Osteocyte (in vitro differentiated cells): ENCODE measurements at regions not wholly inside any gene's neighbourhood (a gene's known extent, or its start where the extent isn't known, plus 50 kb on each side); places are given as distances from the start of the nearest gene placed in this dataset.

Experiments
- DNase-seq: peaks from one replicate; pipeline ENCODE4 v3.0.0; 2021; ENCODE audit warnings: mixed read lengths; ENCODE audit not compliant: unreplicated experiment; ENCODE audit errors: extremely low spot score
- H3K27ac Mint-ChIP-seq: one replicate; pipeline ENCODE4 v1.8.0; 2021; ENCODE audit warnings: mild to moderate bottlenecking, mixed read lengths; ENCODE audit not compliant: unreplicated experiment
- H3K27me3 Mint-ChIP-seq: one replicate; pipeline ENCODE4 v1.8.0; 2021; ENCODE audit warnings: mixed read lengths; ENCODE audit not compliant: unreplicated experiment
- H3K36me3 Mint-ChIP-seq: one replicate; pipeline ENCODE4 v1.8.0; 2021; ENCODE audit warnings: mixed read lengths; ENCODE audit not compliant: unreplicated experiment
- H3K4me1 Mint-ChIP-seq: one replicate; pipeline ENCODE4 v1.8.0; 2021; ENCODE audit warnings: mixed read lengths; ENCODE audit not compliant: unreplicated experiment
- H3K4me3 Mint-ChIP-seq: one replicate; pipeline ENCODE4 v1.8.0; 2021; ENCODE audit warnings: mild to moderate bottlenecking, moderate library complexity, mixed read lengths; ENCODE audit not compliant: unreplicated experiment
- H3K9me3 Mint-ChIP-seq: one replicate; pipeline ENCODE4 v1.8.0; 2021; ENCODE audit warnings: mixed read lengths; ENCODE audit not compliant: unreplicated experiment
- TF ChIP-seq, protein P1 (sequence below): fragments of 200-600 bp; sonication (generic); IDR thresholded peaks from 2 replicates; pipeline ENCODE4 v1.5.0; 2021; ENCODE audit warnings: antibody characterized with exemption, mild to moderate bottlenecking, moderate library complexity

DNA sequence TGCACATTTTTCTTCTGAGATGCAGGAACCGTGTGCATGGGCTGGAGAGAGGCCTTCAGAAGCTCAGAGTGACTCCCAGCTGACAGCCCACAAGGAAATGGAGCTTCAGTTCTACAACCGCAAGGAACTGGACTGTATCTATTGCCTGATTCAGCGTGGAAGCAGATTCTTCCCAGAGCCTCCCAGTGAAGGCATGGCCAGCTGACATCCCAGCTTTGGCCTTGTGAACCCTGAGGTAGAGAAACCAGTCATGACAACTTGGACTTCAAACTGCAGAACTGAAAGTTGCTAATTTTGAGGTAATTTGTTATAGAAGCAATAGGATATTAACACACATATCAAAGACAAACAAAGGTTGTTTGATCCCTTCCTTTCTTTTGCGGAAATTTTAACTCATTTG, 94.3 kb upstream of the NOX3 start:
- TF ChIP-seq, protein P1, sequence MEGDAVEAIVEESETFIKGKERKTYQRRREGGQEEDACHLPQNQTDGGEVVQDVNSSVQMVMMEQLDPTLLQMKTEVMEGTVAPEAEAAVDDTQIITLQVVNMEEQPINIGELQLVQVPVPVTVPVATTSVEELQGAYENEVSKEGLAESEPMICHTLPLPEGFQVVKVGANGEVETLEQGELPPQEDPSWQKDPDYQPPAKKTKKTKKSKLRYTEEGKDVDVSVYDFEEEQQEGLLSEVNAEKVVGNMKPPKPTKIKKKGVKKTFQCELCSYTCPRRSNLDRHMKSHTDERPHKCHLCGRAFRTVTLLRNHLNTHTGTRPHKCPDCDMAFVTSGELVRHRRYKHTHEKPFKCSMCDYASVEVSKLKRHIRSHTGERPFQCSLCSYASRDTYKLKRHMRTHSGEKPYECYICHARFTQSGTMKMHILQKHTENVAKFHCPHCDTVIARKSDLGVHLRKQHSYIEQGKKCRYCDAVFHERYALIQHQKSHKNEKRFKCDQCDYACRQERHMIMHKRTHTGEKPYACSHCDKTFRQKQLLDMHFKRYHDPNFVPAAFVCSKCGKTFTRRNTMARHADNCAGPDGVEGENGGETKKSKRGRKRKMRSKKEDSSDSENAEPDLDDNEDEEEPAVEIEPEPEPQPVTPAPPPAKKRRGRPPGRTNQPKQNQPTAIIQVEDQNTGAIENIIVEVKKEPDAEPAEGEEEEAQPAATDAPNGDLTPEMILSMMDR = no peak
- Mint-ChIP-seq H3K36me3 (no peaks in the 10 kb centered on the region), H3K4me1 (no peaks in the 10 kb centered on the region), H3K27me3 (peaks cover 29% of the 10 kb centered on the region), H3K27ac (no peak overlapping the region), H3K4me3 (no peak overlapping the region), H3K9me3 (no peaks in the 10 kb centered on the region)
- DNase-seq = no peak

DNA sequence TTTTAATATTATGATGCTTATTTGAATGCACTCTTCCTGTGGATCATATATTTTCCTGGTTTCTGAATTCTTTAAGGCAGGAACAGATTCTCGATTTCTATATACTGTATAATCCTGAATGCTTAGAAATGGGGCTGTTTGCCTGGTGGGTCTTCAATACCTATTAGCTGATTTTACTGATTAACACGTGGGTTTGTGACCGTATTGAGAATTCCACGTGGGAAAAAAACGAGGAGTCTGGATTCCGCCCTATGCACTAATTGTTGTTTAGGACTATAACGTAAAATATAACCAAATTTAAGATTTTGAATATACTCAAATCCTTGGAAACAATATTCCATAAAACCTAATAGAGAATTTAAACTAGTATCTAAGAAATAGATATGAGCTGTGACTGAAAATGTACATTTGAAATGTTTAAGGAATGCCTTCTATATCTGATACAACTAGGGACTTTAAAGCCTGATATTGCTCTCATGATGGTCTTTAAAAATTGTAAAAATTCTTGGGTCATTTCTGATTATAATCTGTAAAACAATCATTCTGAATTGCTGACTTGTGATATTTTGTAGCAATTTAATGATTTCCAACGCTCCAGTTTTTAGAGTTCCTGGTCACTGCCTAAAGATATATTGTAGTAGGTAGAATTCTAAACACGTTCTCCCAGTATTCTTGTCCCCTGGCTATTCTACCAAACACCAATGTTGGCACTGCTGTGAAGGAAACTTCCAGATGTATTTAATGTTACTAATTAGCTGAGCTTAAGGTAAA, 93.6 kb upstream of the NOX3 start:
- H3K27ac Mint-ChIP-seq = no peak overlapping the region
- H3K4me1 Mint-ChIP-seq = no peaks in the 10 kb centered on the region
- no peaks in the 10 kb centered on the region for H3K36me3 Mint-ChIP-seq
- no peaks in the 10 kb centered on the region for H3K9me3 Mint-ChIP-seq
- peaks cover 22% of the 10 kb centered on the region for H3K27me3 Mint-ChIP-seq
- no peak overlapping the region for H3K4me3 Mint-ChIP-seq
- DNase-seq = no peak
- TF ChIP-seq, protein P1 = no peak

DNA sequence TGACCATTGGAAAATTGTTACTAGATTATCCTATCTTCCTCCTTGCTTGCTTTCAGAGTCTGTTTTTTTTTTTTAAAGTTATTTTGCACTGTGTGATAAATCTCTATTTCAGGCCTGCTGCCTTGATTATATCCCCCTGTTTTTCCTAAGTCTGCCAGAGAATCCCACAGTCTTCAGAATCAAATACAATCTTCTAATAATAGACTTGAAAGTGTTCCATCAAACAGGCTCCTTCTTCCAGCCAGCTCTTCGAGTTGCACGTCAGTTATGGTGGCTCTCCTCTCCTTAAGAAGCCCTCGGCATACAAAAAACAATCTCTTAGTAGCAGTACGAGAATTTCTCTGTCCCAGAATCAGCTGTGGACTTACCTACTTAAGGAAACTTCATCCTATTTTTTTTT, 92.9 kb upstream of the NOX3 start:
- peaks cover 17% of the 10 kb centered on the region for H3K27me3 Mint-ChIP-seq
- H3K9me3 Mint-ChIP-seq = no peaks in the 10 kb centered on the region
- no peak overlapping the region for H3K27ac Mint-ChIP-seq
- TF ChIP-seq, protein P1 = no peak
- DNase-seq = no peak
- H3K4me3 Mint-ChIP-seq = no peak overlapping the region
- H3K4me1 Mint-ChIP-seq = no peaks in the 10 kb centered on the region
- H3K36me3 Mint-ChIP-seq = no peaks in the 10 kb centered on the region

GRCh38 chr6:155544677-155545076, 89.0 kb upstream of the NOX3 start:
- Mint-ChIP-seq H3K27ac (no peak overlapping the region), H3K4me1 (no peaks in the 10 kb centered on the region), H3K9me3 (no peaks in the 10 kb centered on the region), H3K27me3 (peaks cover 3% of the 10 kb centered on the region), H3K36me3 (no peaks in the 10 kb centered on the region), H3K4me3 (no peak overlapping the region)
- no peak for DNase-seq
- TF ChIP-seq, protein P1 = no peak

DNA sequence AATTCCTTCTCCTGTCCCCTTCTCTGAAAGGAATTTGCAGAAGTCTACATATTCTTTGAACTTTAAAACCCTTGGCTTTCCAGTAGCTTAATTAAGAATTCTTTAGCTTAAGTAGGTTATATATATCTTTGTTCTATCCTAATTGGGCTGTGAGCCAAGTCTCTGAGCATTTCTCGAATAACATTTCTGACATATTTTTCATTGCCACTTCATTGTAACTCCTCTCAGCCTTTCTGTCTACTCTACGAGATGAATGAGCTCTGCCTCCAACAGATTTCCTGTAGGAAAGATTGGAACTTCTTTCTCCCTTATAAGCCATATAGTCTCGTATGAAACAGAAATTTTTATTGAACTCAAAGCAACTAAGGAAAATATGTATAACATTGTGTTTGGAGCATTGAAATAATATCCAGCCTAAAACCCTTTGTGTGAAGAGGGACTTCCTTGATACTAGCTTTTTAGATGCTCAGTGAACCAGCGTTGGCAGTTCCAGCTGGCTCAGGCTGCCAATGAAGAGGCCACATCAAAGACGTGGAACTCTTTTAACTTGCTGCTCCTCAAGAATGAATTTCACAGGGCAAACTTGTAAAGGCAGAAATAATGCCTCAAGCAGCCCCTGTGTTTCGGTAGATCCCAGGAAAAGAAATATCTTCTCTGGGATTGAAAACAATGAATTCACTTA, 87.7 kb upstream of the NOX3 start:
- no peak overlapping the region for H3K4me3 Mint-ChIP-seq
- no peak overlapping the region for H3K27ac Mint-ChIP-seq

More for the DNA sequence above, 87.7 kb upstream of the NOX3 start:
- Mint-ChIP-seq H3K36me3 (no peaks in the 10 kb centered on the region), H3K9me3 (no peaks in the 10 kb centered on the region), H3K27me3 (no peaks in the 10 kb centered on the region), H3K4me1 (no peaks in the 10 kb centered on the region)
- DNase-seq = no peak
- TF ChIP-seq, protein P1 = no peak
